Activated T-helper 17 cell treated with anti-CD3 and anti-CD28 coated beads, Interleukin-2, amount 50 U/mL, for 72 hours (primary cell): ENCODE measurements at regions not wholly inside any gene's neighbourhood (a gene's known extent, or its start where the extent isn't known, plus 50 kb on each side); places are given as distances from the start of the nearest gene placed in this dataset.
"Not testable (repeated sequence)": the region's sequence is repeated elsewhere in the genome, so short reads cannot be mapped to it uniquely, and the experiment has no call there.

Source experiments
- ATAC-seq: fragments of 150-1000 bp; cut with Tn5 transposase; replicated peaks from 2 replicates; pipeline ENCODE4 v1.10.0; 2021; ENCODE audit warnings: mild to moderate bottlenecking, moderate library complexity
- H3K27ac Mint-ChIP-seq: one replicate; pipeline ENCODE4 v1.8.0; 2022; ENCODE audit warnings: mixed read lengths
- H3K27me3 Mint-ChIP-seq: one replicate; pipeline ENCODE4 v1.8.0; 2022; ENCODE audit warnings: mixed read lengths
- H3K36me3 Mint-ChIP-seq: one replicate; pipeline ENCODE4 v1.8.0; 2022; ENCODE audit warnings: low read depth, mild to moderate bottlenecking, mixed read lengths
- H3K4me1 Mint-ChIP-seq: one replicate; pipeline ENCODE4 v1.8.0; 2022; ENCODE audit warnings: mixed read lengths
- H3K4me3 Mint-ChIP-seq: one replicate; pipeline ENCODE4 v1.8.0; 2022; ENCODE audit warnings: mild to moderate bottlenecking, mixed read lengths
- H3K9me3 Mint-ChIP-seq: one replicate; pipeline ENCODE4 v1.8.0; 2022; ENCODE audit warnings: mixed read lengths

- Mint-ChIP-seq H3K27me3 (peaks cover 4% of the 10 kb centered on the region), H3K9me3 (no peaks in the 10 kb centered on the region), H3K4me3 (no peak overlapping the region), H3K36me3 (no peaks in the 10 kb centered on the region), H3K27ac (no peak overlapping the region), H3K4me1 (no peaks in the 10 kb centered on the region)
- ATAC-seq: no peak
Observed at GRCh38 chr13:46498650-46499049, 54.3 kb upstream of the LRCH1 start.

DNA sequence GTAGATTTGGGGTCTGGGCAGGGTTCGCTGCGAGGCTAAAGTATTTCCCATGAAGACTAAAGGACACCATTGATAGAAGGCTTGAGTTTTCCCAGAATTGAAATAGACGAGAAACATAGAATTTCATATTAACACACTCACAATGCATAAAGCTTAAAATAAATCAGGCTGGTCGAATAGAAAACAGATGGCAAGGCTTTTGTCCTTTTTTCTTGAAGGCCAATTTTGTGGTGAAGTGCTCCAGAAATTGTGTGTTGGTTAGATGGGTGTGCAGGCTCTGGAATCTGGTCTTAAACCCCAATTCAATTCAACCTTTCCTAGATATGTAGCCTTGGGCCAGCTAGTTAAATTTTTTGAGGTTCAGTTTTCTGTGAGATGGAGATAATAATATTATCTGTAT is 56.9 kb upstream of the LRCH1 start:
- Mint-ChIP-seq H3K36me3 (no peaks in the 10 kb centered on the region), H3K27ac (no peak overlapping the region), H3K9me3 (no peaks in the 10 kb centered on the region), H3K4me1 (no peaks in the 10 kb centered on the region), H3K4me3 (no peak overlapping the region), H3K27me3 (no peaks in the 10 kb centered on the region)
- no peak for ATAC-seq

- Mint-ChIP-seq H3K36me3 (no peaks in the 10 kb centered on the region), H3K4me3 (no peak overlapping the region), H3K27ac (no peak overlapping the region), H3K9me3 (no peaks in the 10 kb centered on the region), H3K27me3 (peaks cover 2% of the 10 kb centered on the region), H3K4me1 (no peaks in the 10 kb centered on the region)
- no peak for ATAC-seq
Observed at GRCh38 chr13:46495651-46496050, 57.3 kb upstream of the LRCH1 start.

DNA sequence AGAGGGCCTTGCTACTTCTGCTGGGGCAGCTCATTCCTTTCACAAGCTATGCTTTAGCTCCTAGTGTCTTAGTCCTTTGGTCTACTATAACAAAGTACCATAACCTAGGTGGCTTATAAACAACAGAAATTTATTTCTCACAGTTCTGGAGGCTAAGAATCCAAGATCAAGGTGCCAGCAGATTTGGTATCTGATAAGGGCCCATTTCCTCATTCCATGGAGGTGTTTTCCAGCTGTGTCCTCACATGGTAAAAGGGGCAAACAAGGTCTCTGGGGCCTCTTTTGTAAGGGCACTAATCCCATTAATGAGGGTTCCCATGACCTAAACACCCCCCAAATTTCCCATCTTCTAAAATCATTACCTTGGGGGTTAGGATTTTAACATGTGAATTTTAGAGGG is 57.9 kb upstream of the LRCH1 start:
- Mint-ChIP-seq H3K27me3 (peaks cover 8% of the 10 kb centered on the region), H3K27ac (no peak overlapping the region), H3K36me3 (no peaks in the 10 kb centered on the region), H3K4me3 (no peak overlapping the region), H3K9me3 (no peaks in the 10 kb centered on the region), H3K4me1 (no peaks in the 10 kb centered on the region)
- no peak for ATAC-seq

GRCh38 chr13:46492946-46493345 is 60.0 kb upstream of the LRCH1 start:
- Mint-ChIP-seq H3K9me3 (no peaks in the 10 kb centered on the region), H3K4me1 (no peaks in the 10 kb centered on the region), H3K36me3 (no peaks in the 10 kb centered on the region), H3K27ac (no peak overlapping the region), H3K27me3 (peaks cover 11% of the 10 kb centered on the region), H3K4me3 (no peak overlapping the region)
- no peak for ATAC-seq

DNA sequence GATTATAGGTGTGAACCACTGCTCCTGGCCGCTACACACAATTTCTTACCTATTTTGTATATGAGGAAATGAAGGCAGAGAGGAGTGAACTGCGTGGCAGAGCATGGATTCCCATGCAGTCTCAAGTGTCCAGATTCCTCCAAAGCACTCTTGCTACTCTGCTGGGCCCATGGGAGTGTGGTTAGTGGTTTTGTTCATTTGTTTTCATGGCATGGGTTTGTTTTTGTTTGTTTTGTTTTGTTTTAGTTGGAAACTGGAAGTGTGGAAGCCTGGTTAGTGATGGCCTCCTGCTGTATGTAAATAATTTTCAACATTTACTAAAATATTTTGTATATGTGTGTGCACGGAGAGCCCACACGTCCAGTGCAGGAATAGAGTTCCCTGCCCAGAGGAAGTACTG is 61.3 kb upstream of the LRCH1 start:
- Mint-ChIP-seq H3K36me3 (no peaks in the 10 kb centered on the region), H3K9me3 (no peaks in the 10 kb centered on the region), H3K4me3 (no peak overlapping the region), H3K27ac (no peak overlapping the region), H3K27me3 (peaks cover 12% of the 10 kb centered on the region), H3K4me1 (no peaks in the 10 kb centered on the region)
- no peak for ATAC-seq

GRCh38 chr13:46490713-46491112 is 62.3 kb upstream of the LRCH1 start:
- not testable (repeated sequence) for H3K4me3 Mint-ChIP-seq, H3K4me1 Mint-ChIP-seq, H3K36me3 Mint-ChIP-seq, H3K9me3 Mint-ChIP-seq, H3K27ac Mint-ChIP-seq
- peaks cover 12% of the 10 kb centered on the region for H3K27me3 Mint-ChIP-seq
- peak; percentile 35 for ATAC-seq

DNA sequence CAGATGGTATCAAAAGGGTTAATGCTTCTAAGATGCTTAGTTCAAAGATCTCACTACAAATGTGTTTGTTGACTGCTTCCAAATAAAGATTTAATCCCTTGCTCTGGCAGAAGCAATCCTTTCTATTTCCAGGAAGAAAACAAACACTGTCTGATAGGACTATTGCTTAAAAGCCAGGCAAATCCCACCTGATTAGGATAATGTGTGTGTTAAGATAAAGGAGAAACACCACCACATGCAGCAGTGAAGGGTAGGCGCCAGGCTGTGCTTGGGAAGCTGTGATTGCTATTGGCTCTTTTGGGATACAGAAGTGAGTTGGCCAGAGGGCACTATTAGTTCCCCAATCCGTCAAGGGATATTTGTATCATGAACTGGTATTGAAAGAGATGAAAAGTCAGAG is 62.8 kb upstream of the LRCH1 start:
- H3K9me3 Mint-ChIP-seq: peaks cover 7% of the 10 kb centered on the region
- H3K4me1 Mint-ChIP-seq: no peaks in the 10 kb centered on the region
- H3K4me3 Mint-ChIP-seq: no peak overlapping the region
- H3K36me3 Mint-ChIP-seq: no peaks in the 10 kb centered on the region
- no peak overlapping the region for H3K27ac Mint-ChIP-seq
- no peak for ATAC-seq
- peaks cover 12% of the 10 kb centered on the region for H3K27me3 Mint-ChIP-seq

DNA sequence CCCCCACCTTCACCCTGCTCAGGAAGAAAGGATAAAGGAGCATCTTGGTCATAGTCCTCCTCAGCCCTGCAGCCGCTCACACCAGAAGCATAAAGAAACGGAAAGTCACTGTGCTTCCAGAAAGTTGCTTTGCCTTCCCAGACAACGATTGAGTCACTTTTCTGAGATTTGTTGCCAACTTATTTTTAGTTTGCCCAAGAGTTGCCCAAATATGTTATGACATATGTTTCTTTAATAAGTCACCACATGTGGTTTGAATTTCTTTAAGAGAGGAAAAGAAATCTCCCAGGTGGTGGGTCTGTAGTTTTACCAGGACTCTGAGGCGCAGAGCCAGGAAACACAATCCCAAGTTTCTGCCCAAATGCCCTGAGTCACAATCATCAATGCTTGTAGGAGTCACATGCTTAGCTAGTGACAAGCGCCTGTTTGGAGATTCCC is 63.4 kb upstream of the LRCH1 start:
- H3K27ac Mint-ChIP-seq: no peak overlapping the region
- peaks cover 7% of the 10 kb centered on the region for H3K9me3 Mint-ChIP-seq
- no peak for ATAC-seq

DNA sequence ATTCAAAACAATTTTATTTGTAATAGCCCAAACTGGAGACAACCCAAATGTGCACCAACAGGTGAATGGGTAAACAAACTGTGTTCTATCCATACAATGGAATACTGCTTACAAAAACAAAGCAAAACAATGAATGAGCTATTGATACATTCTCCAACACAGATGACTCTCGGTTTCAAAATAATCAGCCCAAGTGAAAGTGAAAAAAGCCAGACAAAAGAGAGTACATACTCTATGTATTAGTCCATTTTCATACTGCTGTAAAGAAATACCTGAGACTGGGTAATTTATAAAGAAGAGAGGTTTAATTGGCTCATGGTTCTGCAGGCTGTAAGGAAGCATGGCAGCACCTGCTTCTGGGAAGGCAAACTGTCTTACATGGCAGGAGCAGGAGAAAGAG is 65.2 kb upstream of the LRCH1 start:
- H3K27me3 Mint-ChIP-seq: peaks cover 12% of the 10 kb centered on the region
- no peak for ATAC-seq
- no peak overlapping the region for H3K4me3 Mint-ChIP-seq
- peaks cover 11% of the 10 kb centered on the region for H3K9me3 Mint-ChIP-seq
- H3K36me3 Mint-ChIP-seq: no peaks in the 10 kb centered on the region
- H3K27ac Mint-ChIP-seq: no peak overlapping the region
- H3K4me1 Mint-ChIP-seq: no peaks in the 10 kb centered on the region

More for the DNA sequence above, 63.4 kb upstream of the LRCH1 start:
- no peaks in the 10 kb centered on the region for H3K4me1 Mint-ChIP-seq
- H3K4me3 Mint-ChIP-seq: no peak overlapping the region
- peaks cover 12% of the 10 kb centered on the region for H3K27me3 Mint-ChIP-seq
- H3K36me3 Mint-ChIP-seq: no peaks in the 10 kb centered on the region

DNA sequence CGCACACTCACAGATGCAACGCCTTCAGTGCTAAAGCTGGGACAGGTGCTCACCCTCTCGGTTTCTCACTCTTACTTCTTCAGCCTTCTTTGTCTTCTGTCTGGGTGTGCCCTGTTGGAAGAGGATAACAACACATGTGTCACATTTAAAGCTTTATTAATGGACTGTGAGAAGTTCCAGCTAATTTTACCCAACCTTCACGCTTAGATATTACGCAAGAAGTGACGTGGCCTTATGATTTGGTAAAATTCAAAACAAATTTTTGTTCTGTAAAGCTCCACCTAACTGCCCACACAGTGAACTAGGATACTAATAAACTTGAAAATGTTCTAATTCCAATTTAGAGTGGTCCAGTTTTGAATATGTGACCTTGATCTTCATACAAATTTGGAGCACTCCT is 66.7 kb upstream of the LRCH1 start:
- ATAC-seq: no peak
- H3K36me3 Mint-ChIP-seq: no peaks in the 10 kb centered on the region
- H3K27me3 Mint-ChIP-seq: peaks cover 12% of the 10 kb centered on the region
- H3K4me1 Mint-ChIP-seq: no peaks in the 10 kb centered on the region
- H3K9me3 Mint-ChIP-seq: peaks cover 11% of the 10 kb centered on the region
- no peak overlapping the region for H3K4me3 Mint-ChIP-seq
- H3K27ac Mint-ChIP-seq: no peak overlapping the region

DNA sequence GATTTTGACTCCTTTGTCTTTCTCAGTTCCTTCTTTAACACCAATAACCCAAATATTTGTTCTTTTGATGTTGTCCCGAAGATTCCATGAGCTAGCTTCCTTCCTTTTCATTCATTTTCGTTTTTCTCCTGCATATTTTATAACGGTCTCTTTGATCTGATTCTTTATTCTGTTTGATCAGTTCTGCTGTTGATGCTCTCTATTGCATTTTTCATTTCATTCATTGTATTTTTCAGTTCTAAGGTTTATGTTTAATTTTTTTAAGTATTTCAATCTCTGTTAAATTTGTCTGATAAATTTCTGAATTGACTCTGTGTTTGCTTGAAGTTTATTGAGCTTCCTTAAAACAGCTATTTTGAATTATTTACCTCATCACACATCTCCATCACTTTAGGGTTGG is 68.4 kb upstream of the LRCH1 start:
- peaks cover 6% of the 10 kb centered on the region for H3K27me3 Mint-ChIP-seq
- H3K4me3 Mint-ChIP-seq: no peak overlapping the region
- H3K27ac Mint-ChIP-seq: no peak overlapping the region
- H3K36me3 Mint-ChIP-seq: no peaks in the 10 kb centered on the region
- peaks cover 11% of the 10 kb centered on the region for H3K9me3 Mint-ChIP-seq
- no peaks in the 10 kb centered on the region for H3K4me1 Mint-ChIP-seq
- ATAC-seq: no peak

- H3K27me3 Mint-ChIP-seq: peaks cover 4% of the 10 kb centered on the region
- no peak overlapping the region for H3K4me3 Mint-ChIP-seq
- peaks cover 9% of the 10 kb centered on the region for H3K9me3 Mint-ChIP-seq
- H3K36me3 Mint-ChIP-seq: no peaks in the 10 kb centered on the region
- no peak overlapping the region for H3K27ac Mint-ChIP-seq
- no peak for ATAC-seq
- H3K4me1 Mint-ChIP-seq: no peaks in the 10 kb centered on the region
Observed at GRCh38 chr13:46481166-46481565, 71.8 kb upstream of the LRCH1 start.

DNA sequence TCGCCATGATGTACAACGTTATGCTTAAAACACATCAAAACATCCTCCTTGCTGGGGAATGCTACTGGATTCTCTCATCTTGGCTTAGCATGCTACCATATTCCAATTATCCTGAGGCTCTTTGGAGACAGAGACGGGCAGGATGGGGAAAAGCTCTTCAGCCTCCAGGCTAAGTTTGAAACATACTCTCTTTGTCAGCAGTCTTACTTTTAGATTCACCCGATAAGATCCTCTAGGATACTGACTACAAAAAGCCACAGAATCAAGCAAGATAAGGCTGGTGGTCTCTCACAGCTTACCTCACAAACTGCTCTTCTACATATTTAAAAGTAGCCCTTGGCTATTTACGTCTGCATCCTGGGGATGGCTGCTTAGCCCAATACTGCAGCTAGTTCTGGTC is 72.8 kb upstream of the LRCH1 start:
- Mint-ChIP-seq H3K4me1 (no peaks in the 10 kb centered on the region), H3K9me3 (peaks cover 4% of the 10 kb centered on the region), H3K4me3 (no peak overlapping the region), H3K36me3 (no peaks in the 10 kb centered on the region), H3K27me3 (peaks cover 4% of the 10 kb centered on the region), H3K27ac (no peak overlapping the region)
- ATAC-seq: no peak

DNA sequence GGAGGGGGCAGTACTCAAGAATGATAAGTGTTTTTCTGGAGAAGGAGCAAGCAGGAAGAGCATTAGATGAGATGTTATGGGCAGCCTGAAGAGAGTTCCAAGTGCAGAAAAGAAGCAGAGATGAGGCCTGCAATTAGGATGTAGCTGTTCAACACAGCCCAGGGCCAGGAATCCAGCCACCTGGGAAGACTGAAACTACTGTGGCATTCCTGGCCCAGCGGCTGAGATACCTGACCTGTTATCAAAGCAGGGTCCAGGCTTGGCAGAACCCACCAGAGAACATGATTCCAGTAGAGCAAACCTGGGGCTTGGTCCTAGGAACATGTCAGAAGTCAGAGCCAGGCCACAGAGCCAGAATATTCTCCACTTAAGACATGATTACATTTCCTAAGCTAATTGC is 73.3 kb upstream of the LRCH1 start:
- Mint-ChIP-seq H3K27me3 (peaks cover 4% of the 10 kb centered on the region), H3K4me1 (no peaks in the 10 kb centered on the region), H3K36me3 (no peaks in the 10 kb centered on the region), H3K27ac (no peak overlapping the region), H3K9me3 (peaks cover 4% of the 10 kb centered on the region), H3K4me3 (no peak overlapping the region)
- ATAC-seq: no peak

- Mint-ChIP-seq H3K4me1 (no peaks in the 10 kb centered on the region), H3K9me3 (peaks cover 4% of the 10 kb centered on the region), H3K27ac (no peak overlapping the region), H3K4me3 (no peak overlapping the region), H3K36me3 (no peaks in the 10 kb centered on the region), H3K27me3 (peaks cover 4% of the 10 kb centered on the region)
- no peak for ATAC-seq
Observed at GRCh38 chr13:46479283-46479682, 73.7 kb upstream of the LRCH1 start.
